ENCODE measurements at regions not wholly inside any gene's neighbourhood (a gene's known extent, or its start where the extent isn't known, plus 50 kb on each side); places are given as distances from the start of the nearest gene placed in this dataset.

- no peak for TF ChIP-seq CTCF (IDR thresholded peaks at IDR 0.05)
- peaks cover 6 to 17% of the 10 kb centered on the region in 2 donors for H3K27me3 Mint-ChIP-seq (ENCODE audit: low read depth in 2 of 2)
- intact Hi-C loops (cut with micrococcal nuclease), result no loop called here
- H3K9me3 Mint-ChIP-seq, result peaks cover 2% of the 10 kb centered on the region in 2 donors
- H3K4me1 Mint-ChIP-seq, result no peaks in the 10 kb centered on the region
- H3K4me3 Mint-ChIP-seq, result no peak overlapping the region
- H3K36me3 ChIP-seq (ENCODE audit: control insufficient read depth, insufficient read depth, low read length), result no peaks in the 10 kb centered on the region
- H3K4me1 ChIP-seq (ENCODE audit: control insufficient read depth, insufficient read depth, low read length), result no peaks in the 10 kb centered on the region
- no peaks in the 10 kb centered on the region for H3K9me3 ChIP-seq (ENCODE audit: control insufficient read depth, insufficient read depth, low read length)
- H3K27me3 ChIP-seq (ENCODE audit: control insufficient read depth, insufficient read depth, low read length), result no peaks in the 10 kb centered on the region
- ATAC-seq (no peak), DNase-seq (no peak)
- H3K4me3 ChIP-seq (ENCODE audit: low read length), result no peak overlapping the region
- H3K36me3 Mint-ChIP-seq, result no peaks in the 10 kb centered on the region
- no peak overlapping the region for H3K27ac ChIP-seq (ENCODE audit: low read length)
- 0% methylated on average over 1 of the region's 1 CpG for WGBS (ENCODE audit: insufficient coverage)
- no peak overlapping the region for H3K27ac Mint-ChIP-seq
These were observed 124.2 kb downstream of the FAM174B start for GRCh38 chr15:92531406-92531805.

DNA sequence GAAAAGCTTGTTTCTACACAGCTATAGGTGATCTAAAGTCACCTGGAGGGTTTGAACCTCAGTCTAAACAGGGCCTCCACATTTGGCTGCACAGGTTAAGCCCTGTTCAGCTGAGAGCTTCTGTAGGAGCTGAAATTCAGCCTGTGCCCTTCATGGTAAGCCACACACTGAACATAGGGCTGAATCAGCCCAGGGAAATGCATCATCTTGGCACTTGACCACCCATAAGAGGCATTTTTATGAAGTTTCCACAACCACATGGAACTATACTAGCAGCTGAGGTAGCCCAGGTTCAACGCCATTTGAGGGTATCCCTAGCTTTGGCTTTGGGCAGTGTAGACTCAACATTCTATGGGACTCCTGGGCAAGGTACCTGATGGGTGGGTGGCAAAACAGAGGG is 126.8 kb downstream of the FAM174B start:
- Mint-ChIP-seq H3K36me3 (no peaks in the 10 kb centered on the region), H3K27me3 (ENCODE audit: low read depth in 2 of 2) (peaks cover 4 to 24% of the 10 kb centered on the region in 2 donors), H3K27ac (no peak overlapping the region), H3K9me3 (no peaks in the 10 kb centered on the region), H3K4me1 (no peaks in the 10 kb centered on the region), H3K4me3 (no peak overlapping the region)
- intact Hi-C loops (cut with micrococcal nuclease), result no loop called here
- TF ChIP-seq CTCF (IDR thresholded peaks at IDR 0.05), result no peak
- WGBS (ENCODE audit: insufficient coverage), result 88% methylated on average over 1 of the region's 1 CpG
- Histone ChIP-seq H3K4me3 (ENCODE audit: low read length) (no peak overlapping the region), H3K4me1 (ENCODE audit: control insufficient read depth, insufficient read depth, low read length) (no peaks in the 10 kb centered on the region), H3K27ac (ENCODE audit: low read length) (no peak overlapping the region), H3K9me3 (ENCODE audit: control insufficient read depth, insufficient read depth, low read length) (no peaks in the 10 kb centered on the region), H3K27me3 (ENCODE audit: control insufficient read depth, insufficient read depth, low read length) (no peaks in the 10 kb centered on the region), H3K36me3 (ENCODE audit: control insufficient read depth, insufficient read depth, low read length) (no peaks in the 10 kb centered on the region)
- no peak for ATAC-seq
- no peak for DNase-seq

GRCh38 chr15:92527197-92527596 is 128.4 kb downstream of the FAM174B start:
- WGBS (ENCODE audit: insufficient coverage), result 75% methylated on average over 2 of the region's 2 CpGs
- Histone ChIP-seq H3K9me3 (ENCODE audit: control insufficient read depth, insufficient read depth, low read length) (no peaks in the 10 kb centered on the region), H3K27ac (ENCODE audit: low read length) (no peak overlapping the region), H3K4me1 (ENCODE audit: control insufficient read depth, insufficient read depth, low read length) (no peaks in the 10 kb centered on the region), H3K36me3 (ENCODE audit: control insufficient read depth, insufficient read depth, low read length) (no peaks in the 10 kb centered on the region), H3K4me3 (ENCODE audit: low read length) (no peak overlapping the region), H3K27me3 (ENCODE audit: control insufficient read depth, insufficient read depth, low read length) (no peaks in the 10 kb centered on the region)
- TF ChIP-seq CTCF (IDR thresholded peaks at IDR 0.05), result no peak
- intact Hi-C loops (cut with micrococcal nuclease), result no loop called here
- H3K27me3 Mint-ChIP-seq (ENCODE audit: low read depth in 2 of 2), result peaks cover 4 to 24% of the 10 kb centered on the region in 2 donors
- H3K36me3 Mint-ChIP-seq, result no peaks in the 10 kb centered on the region
- no peaks in the 10 kb centered on the region for H3K4me1 Mint-ChIP-seq
- ATAC-seq, result no peak
- no peak overlapping the region for H3K27ac Mint-ChIP-seq
- no peak for DNase-seq
- no peak overlapping the region for H3K4me3 Mint-ChIP-seq
- no peaks in the 10 kb centered on the region for H3K9me3 Mint-ChIP-seq

DNA sequence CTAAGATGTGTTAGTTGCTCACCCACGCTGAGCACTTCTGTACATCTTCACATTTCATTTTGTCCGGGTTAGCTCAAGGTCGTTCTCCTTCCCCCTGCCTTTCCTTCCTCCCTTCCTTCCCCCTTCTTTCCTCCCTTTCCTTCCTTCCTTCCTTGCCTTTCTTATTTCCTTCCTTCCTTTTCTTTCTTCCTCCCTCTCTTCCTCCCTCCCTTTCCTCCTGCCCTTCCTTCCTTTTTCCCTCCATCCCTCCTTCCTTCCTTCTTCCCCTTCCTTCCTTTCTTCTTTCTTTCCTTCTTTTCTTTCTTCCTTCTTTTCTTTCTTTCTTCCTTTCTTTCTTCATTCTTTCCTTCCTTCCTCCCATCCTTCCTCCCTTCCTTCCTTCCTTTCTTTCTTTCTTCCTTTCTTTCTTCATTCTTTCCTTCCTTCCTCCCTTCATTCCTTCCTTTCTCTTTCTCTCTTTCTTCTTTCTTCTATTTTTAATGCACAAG is 129.8 kb downstream of the FAM174B start:
- Mint-ChIP-seq H3K9me3 (no peaks in the 10 kb centered on the region), H3K27ac (no peak overlapping the region), H3K27me3 (ENCODE audit: low read depth in 2 of 2) (peaks cover 4 to 24% of the 10 kb centered on the region in 2 donors), H3K36me3 (no peaks in the 10 kb centered on the region), H3K4me3 (no peak overlapping the region), H3K4me1 (no peaks in the 10 kb centered on the region)
- no peak for DNase-seq
- no peak for TF ChIP-seq CTCF (IDR thresholded peaks at IDR 0.05)
- no peak overlapping the region for H3K27ac ChIP-seq (ENCODE audit: low read length)
- no peaks in the 10 kb centered on the region for H3K4me1 ChIP-seq (ENCODE audit: control insufficient read depth, insufficient read depth, low read length)
- no peaks in the 10 kb centered on the region for H3K9me3 ChIP-seq (ENCODE audit: control insufficient read depth, insufficient read depth, low read length)
- H3K36me3 ChIP-seq (ENCODE audit: control insufficient read depth, insufficient read depth, low read length), result no peaks in the 10 kb centered on the region
- H3K4me3 ChIP-seq (ENCODE audit: low read length), result no peak overlapping the region
- intact Hi-C loops (cut with micrococcal nuclease), result no loop called here
- H3K27me3 ChIP-seq (ENCODE audit: control insufficient read depth, insufficient read depth, low read length), result no peaks in the 10 kb centered on the region
- no peak for ATAC-seq
- 64% methylated on average over 3 of the region's 3 CpGs for WGBS (ENCODE audit: insufficient coverage)

Measured in natural killer cell (primary cell).